SJSA1 (cell line): ENCODE measurements at regions not wholly inside any gene's neighbourhood (a gene's known extent, or its start where the extent isn't known, plus 50 kb on each side); places are given as distances from the start of the nearest gene placed in this dataset.
"Not testable (repeated sequence)": the region's sequence is repeated elsewhere in the genome, so short reads cannot be mapped to it uniquely, and the experiment has no call there.

Experiments used
- DNase-seq, 2 experiments: peaks; one replicate each; pipeline ENCODE4 v3.0.0-alpha.2; 2015 to 2020; ENCODE audit warnings: low spot score in 2 of 2, low read depth in 1 of 2
- H3K27ac ChIP-seq: fragments of 250-450 bp; sonication (Bioruptor Pico); 2 replicates; pipeline ENCODE4 v1.5.1; 2020; ENCODE audit warnings: mild to moderate bottlenecking, moderate library complexity
- H3K27me3 ChIP-seq: fragments of 250-450 bp; sonication (Bioruptor Pico); replicated peaks from 2 replicates; pipeline ENCODE4 v1.5.1; 2020; ENCODE audit warnings: mild to moderate bottlenecking, moderate library complexity
- H3K36me3 ChIP-seq: fragments of 250-450 bp; sonication (Bioruptor Pico); 2 replicates; pipeline ENCODE4 v1.5.1; 2020; ENCODE audit warnings: mild to moderate bottlenecking
- H3K4me1 ChIP-seq: fragments of 250-450 bp; sonication (Bioruptor Pico); replicated peaks from 2 replicates; pipeline ENCODE4 v1.6.1; 2021; ENCODE audit warnings: mild to moderate bottlenecking
- H3K4me3 ChIP-seq: fragments of 250-450 bp; sonication (Bioruptor Pico); 2 replicates; pipeline ENCODE4 v1.5.1; 2020; ENCODE audit warnings: mild to moderate bottlenecking
- H3K9me3 ChIP-seq: fragments of 250-450 bp; sonication (Bioruptor Pico); replicated peaks from 2 replicates; pipeline ENCODE4 v1.5.1; 2020; ENCODE audit warnings: mild to moderate bottlenecking

GRCh38 chr13:76668716-76669115, 217.5 kb downstream of the KCTD12 start:
- H3K9me3 ChIP-seq, result no peaks in the 10 kb centered on the region
- no peaks in the 10 kb centered on the region for H3K27me3 ChIP-seq
- no peak for DNase-seq
- H3K4me1 ChIP-seq, result no peaks in the 10 kb centered on the region
- no peak overlapping the region for H3K27ac ChIP-seq
- H3K4me3 ChIP-seq, result no peak overlapping the region
- no peaks in the 10 kb centered on the region for H3K36me3 ChIP-seq

DNA sequence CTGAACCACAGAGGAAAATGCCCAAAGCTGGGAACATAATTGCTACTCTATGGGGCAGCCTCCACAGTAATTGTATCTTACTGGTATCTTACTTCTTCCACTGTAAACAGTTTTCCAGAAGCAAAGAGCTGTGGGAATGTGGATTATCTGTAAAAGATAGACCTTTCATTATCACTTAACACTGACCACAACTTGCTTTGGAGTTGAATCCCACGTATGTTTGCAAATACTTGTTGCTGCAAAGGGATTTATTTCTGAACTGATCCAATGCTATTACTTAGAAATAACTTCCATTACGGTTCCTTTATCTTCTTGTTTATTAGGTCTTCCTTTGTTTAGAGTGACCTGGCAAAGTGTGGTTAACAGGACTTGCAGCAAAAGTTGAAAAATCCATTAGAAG, 218.1 kb downstream of the KCTD12 start:
- no peaks in the 10 kb centered on the region for H3K9me3 ChIP-seq
- H3K27ac ChIP-seq, result no peak overlapping the region
- no peaks in the 10 kb centered on the region for H3K27me3 ChIP-seq
- H3K4me3 ChIP-seq, result no peak overlapping the region
- no peaks in the 10 kb centered on the region for H3K36me3 ChIP-seq
- no peak for DNase-seq
- H3K4me1 ChIP-seq, result no peaks in the 10 kb centered on the region

DNA sequence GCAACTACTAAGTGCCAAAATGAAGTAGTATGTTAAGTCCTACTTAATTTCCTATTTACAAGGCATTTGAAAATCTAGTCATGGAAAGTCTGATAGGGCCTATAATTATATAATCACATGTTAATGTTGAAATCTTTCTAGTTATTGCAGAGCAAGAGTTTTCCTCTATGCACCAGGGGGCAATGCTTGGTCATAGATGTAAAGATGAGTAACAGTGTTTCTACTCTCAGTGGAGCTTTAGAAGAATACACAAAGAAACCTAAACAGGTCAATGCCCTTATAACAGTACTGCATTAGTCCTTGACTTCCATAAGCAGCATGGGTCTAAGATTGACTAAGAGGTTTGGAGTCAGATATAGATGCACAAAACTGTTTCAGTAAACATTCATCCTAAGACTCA, 218.7 kb downstream of the KCTD12 start:
- Histone ChIP-seq H3K36me3 (no peaks in the 10 kb centered on the region), H3K27me3 (no peaks in the 10 kb centered on the region), H3K4me3 (no peak overlapping the region), H3K9me3 (no peaks in the 10 kb centered on the region), H3K4me1 (no peaks in the 10 kb centered on the region), H3K27ac (no peak overlapping the region)
- peak in 1 of 2 experiments; percentile 19 for DNase-seq

GRCh38 chr13:76663592-76664335, 222.4 kb downstream of the KCTD12 start:
- Histone ChIP-seq H3K27ac (no peak overlapping the region), H3K36me3 (no peaks in the 10 kb centered on the region), H3K4me3 (no peak overlapping the region), H3K27me3 (no peaks in the 10 kb centered on the region), H3K4me1 (no peaks in the 10 kb centered on the region), H3K9me3 (no peaks in the 10 kb centered on the region)
- DNase-seq, result no peak

DNA sequence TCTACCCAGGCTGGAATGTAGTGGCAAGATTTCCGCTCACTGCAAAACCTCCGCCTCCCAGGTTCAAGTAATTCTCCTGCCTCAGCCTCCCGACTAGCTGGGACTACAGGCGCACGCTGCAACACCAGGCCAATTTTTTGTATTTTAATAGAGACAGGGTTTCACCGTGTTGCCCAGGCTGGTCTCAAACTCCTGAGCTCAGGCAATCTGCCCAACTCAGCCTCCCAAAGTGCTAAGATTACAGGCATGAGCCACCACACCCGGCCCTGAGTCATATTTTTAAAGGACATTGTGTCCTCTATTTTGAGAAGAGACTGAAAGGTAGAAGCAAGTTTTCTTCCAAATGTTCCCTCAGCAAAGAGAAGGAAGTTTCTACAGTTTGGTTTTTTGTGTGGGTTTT, 227.1 kb downstream of the KCTD12 start:
- not testable (repeated sequence) for DNase-seq

GRCh38 chr13:76656500-76656899, 229.7 kb downstream of the KCTD12 start:
- Histone ChIP-seq H3K27me3 (no peaks in the 10 kb centered on the region), H3K9me3 (no peaks in the 10 kb centered on the region), H3K36me3 (no peaks in the 10 kb centered on the region), H3K27ac (no peak overlapping the region), H3K4me1 (no peaks in the 10 kb centered on the region), H3K4me3 (no peak overlapping the region)
- no peak for DNase-seq

More for the DNA sequence above, 227.1 kb downstream of the KCTD12 start:
- H3K27ac ChIP-seq, H3K4me3 ChIP-seq, H3K9me3 ChIP-seq, H3K4me1 ChIP-seq, H3K27me3 ChIP-seq, H3K36me3 ChIP-seq: not testable (repeated sequence)

GRCh38 chr13:76656056-76656455, 230.1 kb downstream of the KCTD12 start:
- no peaks in the 10 kb centered on the region for H3K4me1 ChIP-seq
- H3K4me3 ChIP-seq, result no peak overlapping the region
- no peaks in the 10 kb centered on the region for H3K27me3 ChIP-seq
- no peak overlapping the region for H3K27ac ChIP-seq
- DNase-seq, result no peak
- no peaks in the 10 kb centered on the region for H3K9me3 ChIP-seq
- no peaks in the 10 kb centered on the region for H3K36me3 ChIP-seq

- Histone ChIP-seq H3K4me3 (no peak overlapping the region), H3K4me1 (no peaks in the 10 kb centered on the region), H3K36me3 (no peaks in the 10 kb centered on the region), H3K9me3 (no peaks in the 10 kb centered on the region), H3K27ac (no peak overlapping the region), H3K27me3 (no peaks in the 10 kb centered on the region)
- DNase-seq, result no peak
Measured at GRCh38 chr13:76654263-76654662, 231.9 kb downstream of the KCTD12 start.

GRCh38 chr13:76651286-76651685, 234.9 kb downstream of the KCTD12 start:
- no peaks in the 10 kb centered on the region for H3K27me3 ChIP-seq
- no peaks in the 10 kb centered on the region for H3K36me3 ChIP-seq
- no peaks in the 10 kb centered on the region for H3K9me3 ChIP-seq
- no peak for DNase-seq
- H3K27ac ChIP-seq, result no peak overlapping the region
- H3K4me3 ChIP-seq, result no peak overlapping the region
- 0 out of 2 replicates have a peak, but pooled peaks cover 4% of the 10 kb centered on the region for H3K4me1 ChIP-seq

- no peak for DNase-seq
- no peak overlapping the region for H3K27ac ChIP-seq
- H3K4me3 ChIP-seq, result no peak overlapping the region
- no peaks in the 10 kb centered on the region for H3K36me3 ChIP-seq
- no peaks in the 10 kb centered on the region for H3K9me3 ChIP-seq
- H3K27me3 ChIP-seq, result no peaks in the 10 kb centered on the region
- 0 out of 2 replicates have a peak, but pooled peaks cover 4% of the 10 kb centered on the region for H3K4me1 ChIP-seq
Measured at GRCh38 chr13:76647550-76647949, 238.7 kb downstream of the KCTD12 start.

DNA sequence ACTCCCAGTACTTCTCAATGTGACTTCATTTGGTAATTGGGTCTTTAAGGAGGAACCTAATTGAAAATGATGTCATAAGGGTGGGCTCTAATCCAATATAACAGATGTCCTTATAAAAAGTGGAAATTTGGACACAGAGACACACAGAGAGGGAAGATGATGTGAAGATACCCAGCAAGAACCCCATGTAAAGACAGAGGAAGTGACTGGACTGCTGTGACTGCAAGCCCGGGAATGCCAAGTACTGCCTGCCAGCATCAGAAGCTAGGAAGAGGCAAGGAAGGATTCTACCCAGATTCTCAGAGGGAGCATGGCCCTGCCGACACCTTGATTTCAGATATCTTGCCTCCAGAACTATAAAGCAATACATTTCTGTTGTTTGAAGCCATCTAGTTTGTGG, 239.3 kb downstream of the KCTD12 start:
- Histone ChIP-seq H3K36me3 (no peaks in the 10 kb centered on the region), H3K4me1 (0 out of 2 replicates have a peak, but pooled peaks cover 4% of the 10 kb centered on the region), H3K9me3 (no peaks in the 10 kb centered on the region), H3K4me3 (no peak overlapping the region), H3K27me3 (no peaks in the 10 kb centered on the region), H3K27ac (no peak overlapping the region)
- no peak for DNase-seq

DNA sequence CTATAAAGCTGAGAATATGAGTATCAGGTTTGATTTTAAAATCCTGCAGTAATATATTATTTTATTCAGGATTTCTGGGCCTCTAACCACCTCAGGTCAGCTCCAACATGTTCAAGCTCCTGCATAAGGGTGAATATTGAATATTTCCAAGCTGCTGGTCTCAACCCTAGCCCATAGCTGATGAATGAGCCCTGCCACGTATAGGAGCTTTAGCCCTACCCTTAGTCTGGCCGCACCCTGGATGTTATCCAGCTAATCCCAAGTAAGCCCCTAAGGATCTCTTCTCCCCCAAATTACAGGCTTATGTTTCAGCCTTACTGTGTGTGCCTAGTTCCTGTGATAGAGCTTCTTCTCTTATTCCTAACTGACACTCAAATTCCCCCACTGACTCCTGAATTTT, 240.6 kb downstream of the KCTD12 start:
- H3K4me1 ChIP-seq, result 0 out of 2 replicates have a peak, but pooled peaks cover 4% of the 10 kb centered on the region
- H3K4me3 ChIP-seq, result no peak overlapping the region
- DNase-seq, result no peak

GRCh38 chr13:76644906-76645305, 241.3 kb downstream of the KCTD12 start:
- no peaks in the 10 kb centered on the region for H3K9me3 ChIP-seq
- no peaks in the 10 kb centered on the region for H3K27me3 ChIP-seq
- DNase-seq, result no peak
- no peaks in the 10 kb centered on the region for H3K36me3 ChIP-seq
- H3K27ac ChIP-seq, result no peak overlapping the region
- H3K4me1 ChIP-seq, result 0 out of 2 replicates have a peak, but pooled peaks cover 4% of the 10 kb centered on the region
- H3K4me3 ChIP-seq, result no peak overlapping the region

More for the DNA sequence above, 240.6 kb downstream of the KCTD12 start:
- Histone ChIP-seq H3K27ac (no peak overlapping the region), H3K27me3 (no peaks in the 10 kb centered on the region), H3K36me3 (no peaks in the 10 kb centered on the region), H3K9me3 (no peaks in the 10 kb centered on the region)

- H3K4me1 ChIP-seq, result 0 out of 2 replicates have a peak, but pooled peaks cover 4% of the 10 kb centered on the region
- H3K9me3 ChIP-seq, result no peaks in the 10 kb centered on the region
- no peak for DNase-seq
- H3K4me3 ChIP-seq, result no peak overlapping the region
- no peak overlapping the region for H3K27ac ChIP-seq
- H3K36me3 ChIP-seq, result no peaks in the 10 kb centered on the region
- H3K27me3 ChIP-seq, result no peaks in the 10 kb centered on the region
Measured at GRCh38 chr13:76643596-76643995, 242.6 kb downstream of the KCTD12 start.

DNA sequence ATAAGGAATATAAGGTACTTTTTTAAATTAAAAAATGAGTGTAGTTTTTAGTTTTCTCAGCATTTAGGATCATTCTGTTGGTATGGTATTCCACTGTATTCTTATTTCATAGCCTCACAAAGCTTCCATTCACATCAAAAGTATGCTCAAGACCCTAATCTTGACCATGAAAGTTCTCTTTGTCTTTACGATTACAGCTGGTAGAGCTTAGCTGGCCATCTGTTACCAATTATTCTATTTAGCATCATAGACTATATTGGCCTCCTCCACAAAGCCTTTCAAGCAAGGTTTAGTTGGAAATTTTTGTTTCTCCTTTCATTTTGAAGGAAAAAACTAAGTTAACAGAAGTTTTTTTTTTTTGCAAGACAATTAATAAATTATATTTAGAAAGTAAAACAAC, 245.1 kb downstream of the KCTD12 start:
- Histone ChIP-seq H3K36me3 (no peaks in the 10 kb centered on the region), H3K27ac (no peak overlapping the region), H3K4me1 (no peaks in the 10 kb centered on the region), H3K4me3 (no peak overlapping the region), H3K27me3 (no peaks in the 10 kb centered on the region), H3K9me3 (no peaks in the 10 kb centered on the region)
- DNase-seq, result no peak
